ENCODE measurements at regions not wholly inside any gene's neighbourhood (a gene's known extent, or its start where the extent isn't known, plus 50 kb on each side); places are given as distances from the start of the nearest gene placed in this dataset.
A peak's percentile ranks its signal among the peaks of the same experiment; 100 is the strongest.

DNA sequence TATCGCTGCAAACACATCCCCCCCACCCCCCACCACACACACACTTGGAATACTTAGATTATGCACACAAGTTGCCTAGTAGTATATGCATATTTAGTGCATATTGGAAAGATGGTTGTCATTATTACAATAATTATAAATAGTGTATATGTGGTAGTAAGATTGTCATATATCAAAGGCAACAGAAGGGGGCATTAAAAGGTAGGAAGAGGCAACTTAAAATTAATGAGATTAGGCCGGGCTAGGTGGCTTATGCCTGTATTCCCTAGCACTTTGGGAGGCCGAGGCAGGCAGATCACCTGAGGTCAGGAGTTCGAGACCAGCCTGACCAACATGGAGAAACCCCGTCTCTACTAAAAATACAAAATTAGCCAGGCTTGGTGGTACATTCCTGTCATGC is 52.1 kb downstream of the GSC start:
- no peak for DNase-seq (ENCODE audit: low read depth in 2 of 3, low spot score in 2 of 3)

DNA sequence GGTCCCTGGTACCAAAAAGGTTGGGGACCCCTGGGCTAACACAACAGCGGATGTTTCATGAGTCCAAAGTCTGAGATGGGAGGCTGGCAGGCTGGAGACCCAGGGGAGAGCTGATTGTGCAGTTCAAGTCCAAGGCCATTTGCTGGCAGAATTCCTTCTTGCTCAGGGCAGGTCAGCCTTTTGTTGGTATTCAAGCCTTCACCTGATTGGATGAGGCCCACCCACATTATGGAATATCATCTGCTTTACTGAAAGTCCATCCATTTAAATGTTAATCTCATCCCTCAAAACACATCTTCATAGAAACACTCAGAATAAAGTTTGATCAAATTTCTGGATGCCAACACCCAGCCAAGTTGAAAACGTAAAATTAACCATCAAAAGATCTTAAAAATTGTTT is 52.9 kb downstream of the GSC start:
- no peak for DNase-seq (ENCODE audit: low read depth in 2 of 3, low spot score in 2 of 3)

- no peak for DNase-seq (ENCODE audit: low read depth in 2 of 3, low spot score in 2 of 3)
These were observed 56.8 kb downstream of the GSC start for GRCh38 chr14:94713115-94713514.

DNA sequence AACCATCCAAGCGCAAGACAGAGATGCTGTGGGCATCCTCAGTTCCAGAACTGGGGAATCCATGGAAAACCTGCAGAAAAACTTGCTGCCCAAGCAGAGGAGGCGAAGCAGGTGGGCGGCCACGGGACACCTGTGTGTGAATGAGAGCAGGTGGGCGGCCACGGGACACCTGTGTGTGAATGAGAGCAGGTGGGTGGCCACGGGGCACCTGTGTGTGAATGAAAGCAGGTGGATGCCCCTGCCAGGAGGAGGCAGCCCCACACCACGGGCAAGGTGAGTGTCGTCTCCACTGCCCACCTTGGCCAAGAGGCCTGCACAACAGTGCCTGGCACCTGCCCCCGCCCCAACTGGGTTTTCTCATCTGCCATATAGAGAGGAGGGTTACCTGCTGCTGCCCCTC is 59.2 kb downstream of the GSC start:
- no peak for DNase-seq (ENCODE audit: low read depth in 2 of 3, low spot score in 2 of 3)

GRCh38 chr14:94707494-94707893 is 62.4 kb downstream of the GSC start:
- DNase-seq (ENCODE audit: low read depth in 2 of 3, low spot score in 2 of 3): no peak

- DNase-seq (ENCODE audit: low read depth in 2 of 3, low spot score in 2 of 3): no peak
These were observed 63.8 kb downstream of the GSC start for GRCh38 chr14:94706133-94706532.

- DNase-seq (ENCODE audit: low read depth in 2 of 3, low spot score in 2 of 3): no peak
These were observed 67.3 kb downstream of the GSC start for GRCh38 chr14:94702629-94703028.

DNA sequence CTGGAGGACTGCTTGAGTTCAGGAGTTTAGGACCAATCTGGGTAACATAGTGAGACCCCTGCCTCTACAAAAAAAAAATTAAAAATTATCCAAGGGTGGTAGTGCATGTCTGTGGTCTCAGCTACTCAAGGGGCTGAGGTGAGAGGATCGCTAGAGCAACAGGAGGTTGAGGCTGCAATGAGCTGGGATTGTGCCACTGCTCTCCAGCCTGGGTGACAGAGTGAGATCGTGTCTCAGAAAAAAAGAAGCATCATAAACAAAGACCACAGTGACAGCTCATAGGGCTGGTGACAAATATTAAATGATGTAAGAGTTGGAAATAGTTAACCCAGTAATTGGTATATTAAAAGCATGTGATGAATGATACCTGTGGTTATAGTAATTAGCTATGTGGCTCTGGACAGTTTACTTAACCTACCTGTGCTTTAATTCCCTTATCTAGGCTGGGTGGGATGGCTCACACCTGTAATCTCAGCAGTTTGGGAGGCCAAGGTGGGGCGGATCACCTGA is 68.0 kb downstream of the GSC start:
- no peak for DNase-seq (ENCODE audit: low read depth in 2 of 3, low spot score in 2 of 3)

DNA sequence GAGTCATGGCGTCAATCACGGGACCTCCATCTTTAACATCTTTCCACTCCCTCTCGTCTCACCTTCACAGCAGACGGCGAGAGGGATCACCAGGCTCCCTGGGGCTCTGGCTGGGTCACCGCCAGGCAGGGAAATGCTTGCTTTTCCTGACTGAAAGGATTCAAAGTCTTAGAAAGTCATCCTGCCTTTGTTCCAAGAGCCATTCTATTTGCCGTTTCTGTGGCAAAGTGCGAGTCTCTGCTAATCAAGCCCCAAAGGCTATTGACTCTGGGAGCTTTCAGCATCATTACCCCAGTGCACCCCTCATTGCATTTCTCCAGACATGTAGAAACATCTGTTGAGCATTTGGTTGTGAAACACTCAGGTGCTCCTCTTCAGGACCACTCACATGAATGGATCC is 69.6 kb downstream of the GSC start:
- DNase-seq (ENCODE audit: low read depth in 2 of 3, low spot score in 2 of 3): no peak

DNA sequence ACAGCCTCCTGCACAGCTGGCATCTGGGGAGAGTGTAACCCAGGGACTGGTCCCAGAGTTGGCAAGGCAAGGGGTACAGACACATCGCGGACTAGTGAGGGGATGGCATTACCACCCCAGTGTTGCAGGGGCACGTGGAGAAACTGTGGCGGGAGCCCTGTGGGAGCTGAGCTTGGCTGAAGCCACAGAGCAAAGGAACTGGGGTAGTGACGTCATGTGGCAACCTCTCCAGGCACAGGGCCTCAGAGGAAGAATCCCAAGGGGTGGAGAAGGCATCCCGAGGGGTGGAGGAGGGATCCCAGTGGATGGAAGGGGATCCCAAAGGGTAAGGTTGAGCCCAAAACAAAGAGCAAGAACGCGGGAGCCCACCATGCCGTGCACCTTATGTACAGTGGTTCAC is 70.1 kb downstream of the GSC start:
- DNase-seq (ENCODE audit: low read depth in 2 of 3, low spot score in 2 of 3): no peak

DNA sequence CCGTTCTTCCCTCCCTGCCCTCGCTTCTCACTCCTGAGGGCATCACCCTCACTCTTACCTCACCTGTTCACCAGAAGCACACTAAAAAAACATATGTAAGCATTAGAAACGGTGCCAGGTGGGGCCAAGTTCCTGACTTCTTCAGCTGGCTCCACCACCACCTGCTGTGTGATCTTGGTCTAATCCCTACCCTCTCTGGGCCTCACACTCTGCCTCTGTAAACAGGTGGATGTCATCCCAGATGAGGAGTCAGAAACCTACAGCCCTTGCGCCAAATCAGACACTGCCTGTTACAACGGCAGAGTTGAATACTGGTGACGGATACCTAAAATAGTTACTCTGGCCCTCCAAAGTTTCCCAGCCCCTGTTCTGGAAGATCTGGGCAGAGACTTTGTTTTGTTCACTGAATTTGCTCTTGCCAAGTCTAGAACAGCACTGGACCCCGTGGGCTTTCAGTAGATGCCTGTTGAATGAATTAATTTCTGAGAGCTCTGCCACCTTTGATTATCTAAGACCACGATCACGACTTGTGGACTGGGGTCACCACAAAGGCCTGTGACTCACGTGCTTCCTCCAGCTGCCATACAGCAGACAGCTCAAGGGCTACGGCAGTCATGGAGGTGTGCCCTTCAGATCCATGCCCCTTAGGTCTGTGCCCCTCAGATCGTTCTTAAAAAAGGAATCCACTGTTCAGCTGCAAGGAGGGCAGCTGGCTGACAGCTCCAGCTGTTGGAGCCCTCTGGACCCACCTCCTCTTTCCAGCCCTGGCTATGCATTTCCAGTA is 71.9 kb downstream of the GSC start:
- peak in 2 of 3 donors; percentile 17 to 32 for DNase-seq (ENCODE audit: low read depth in 2 of 3, low spot score in 2 of 3)

GRCh38 chr14:94696518-94696917 is 73.4 kb downstream of the GSC start:
- DNase-seq (ENCODE audit: low read depth in 2 of 3, low spot score in 2 of 3): no peak

DNA sequence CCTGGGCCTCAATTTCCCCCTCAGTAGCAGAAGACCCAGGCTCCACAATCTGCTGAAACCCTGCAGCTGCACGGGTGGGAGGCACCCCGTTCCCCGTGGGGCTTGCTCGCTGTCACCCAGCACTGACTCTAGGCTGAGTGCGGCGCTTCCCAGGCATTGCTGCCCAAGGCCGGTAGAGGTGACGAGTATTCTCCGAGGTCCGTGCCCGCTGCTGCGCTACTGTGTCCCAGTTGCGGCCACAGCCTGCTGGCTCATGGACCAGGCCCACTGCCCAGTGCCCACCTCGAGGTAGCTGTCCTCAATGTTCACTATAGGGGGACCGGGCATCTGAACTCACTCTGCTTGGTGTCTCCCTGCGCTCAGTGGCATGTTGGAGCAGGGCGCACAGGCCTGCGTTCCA is 74.7 kb downstream of the GSC start:
- DNase-seq (ENCODE audit: low read depth in 2 of 3, low spot score in 2 of 3): no peak

GRCh38 chr14:94691660-94692034 is 78.3 kb downstream of the GSC start:
- DNase-seq (ENCODE audit: low read depth in 2 of 3, low spot score in 2 of 3): no peak

DNA sequence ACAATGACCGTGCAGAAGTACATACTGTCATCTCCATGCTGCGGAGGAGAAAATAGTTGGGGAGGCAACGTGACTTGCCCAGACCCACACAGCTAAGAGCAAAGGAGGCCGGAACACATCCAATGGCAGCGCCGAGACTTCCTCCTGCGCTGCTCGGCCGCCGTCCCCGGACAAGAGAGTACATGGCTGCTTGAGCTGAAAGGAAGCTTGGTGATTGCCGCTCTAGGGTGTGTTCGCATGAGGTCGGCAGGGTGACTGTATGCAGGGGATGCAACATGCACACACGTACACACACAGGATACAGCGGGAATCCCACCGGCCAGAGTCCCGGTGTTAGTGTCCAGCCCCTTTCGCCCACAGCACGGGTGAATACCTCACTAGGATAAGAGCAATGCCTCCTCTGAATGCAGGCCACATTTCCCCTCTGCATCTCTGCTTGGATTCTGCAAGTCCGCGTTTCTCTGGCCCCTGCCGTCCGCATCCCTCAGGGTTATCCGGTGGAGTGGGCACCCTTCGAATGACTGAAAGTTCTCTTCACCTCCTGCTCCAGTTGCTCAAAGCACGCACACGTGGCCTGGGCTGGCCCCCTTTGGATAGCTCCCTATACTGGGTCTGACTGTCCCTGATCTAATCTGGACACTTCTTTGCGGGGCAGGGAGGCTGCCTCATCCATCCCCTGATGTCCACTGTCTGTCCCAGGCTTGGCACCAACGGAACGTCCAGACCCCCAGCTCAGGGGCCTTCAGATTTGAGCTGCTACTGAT is 78.8 kb downstream of the GSC start:
- no peak for DNase-seq (ENCODE audit: low read depth in 2 of 3, low spot score in 2 of 3)

DNA sequence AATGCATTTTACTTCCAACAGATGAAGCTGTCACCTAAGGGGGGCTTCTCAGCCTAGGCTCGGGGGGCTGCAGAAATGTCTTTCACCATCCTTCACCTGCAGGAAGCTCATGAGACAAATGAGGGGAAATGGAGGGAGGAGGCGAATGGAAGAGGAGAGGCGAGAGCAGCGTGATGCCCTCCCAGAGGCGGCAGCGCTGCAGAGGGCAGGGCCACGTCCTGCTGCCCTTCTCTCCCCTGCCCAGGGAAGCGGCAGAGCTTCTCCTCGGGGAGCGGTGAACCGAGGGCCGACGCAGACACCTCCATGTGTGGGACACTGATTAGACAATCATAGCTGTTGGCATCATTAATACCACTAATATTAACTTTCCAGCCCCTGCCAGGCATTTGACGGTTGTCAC is 78.3 kb downstream of the SERPINA3 start:
- DNase-seq (ENCODE audit: low read depth in 2 of 3, low spot score in 2 of 3): no peak

DNA sequence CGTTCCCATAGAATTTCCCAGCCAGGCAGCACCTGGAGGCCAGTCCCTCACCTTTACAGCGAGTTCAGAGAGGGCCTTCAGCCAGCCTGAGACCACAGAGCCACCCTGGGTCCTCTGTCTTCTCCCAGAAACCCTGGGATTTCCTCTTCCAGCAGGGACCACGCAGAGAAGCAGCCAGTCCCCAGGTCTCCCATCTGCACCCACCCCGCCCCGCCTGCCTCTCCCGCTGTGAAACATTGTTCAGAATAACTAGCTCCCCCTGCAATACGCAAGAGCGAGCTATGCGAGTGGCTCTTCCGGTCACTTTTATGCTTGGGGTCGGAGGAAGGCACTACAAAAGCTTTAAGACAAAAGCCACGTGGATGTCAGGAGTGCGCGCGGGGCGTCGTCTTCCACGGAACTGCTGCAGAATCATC is 77.8 kb downstream of the SERPINA3 start:
- DNase-seq (ENCODE audit: low read depth in 2 of 3, low spot score in 2 of 3): no peak

- peak; percentile 4 to 69 (median 48) for DNase-seq (ENCODE audit: low read depth in 2 of 3, low spot score in 2 of 3)
These were observed 77.2 kb downstream of the SERPINA3 start for GRCh38 chr14:94689218-94689984.

- DNase-seq (ENCODE audit: low read depth in 2 of 3, low spot score in 2 of 3): no peak
These were observed 74.4 kb downstream of the SERPINA3 start for GRCh38 chr14:94686511-94687160.

GRCh38 chr14:94685681-94686485 is 73.7 kb downstream of the SERPINA3 start:
- DNase-seq (ENCODE audit: low read depth in 2 of 3, low spot score in 2 of 3): no peak
